ENCODE measurements at regions not wholly inside any gene's neighbourhood (a gene's known extent, or its start where the extent isn't known, plus 50 kb on each side); places are given as distances from the start of the nearest gene placed in this dataset.

DNA sequence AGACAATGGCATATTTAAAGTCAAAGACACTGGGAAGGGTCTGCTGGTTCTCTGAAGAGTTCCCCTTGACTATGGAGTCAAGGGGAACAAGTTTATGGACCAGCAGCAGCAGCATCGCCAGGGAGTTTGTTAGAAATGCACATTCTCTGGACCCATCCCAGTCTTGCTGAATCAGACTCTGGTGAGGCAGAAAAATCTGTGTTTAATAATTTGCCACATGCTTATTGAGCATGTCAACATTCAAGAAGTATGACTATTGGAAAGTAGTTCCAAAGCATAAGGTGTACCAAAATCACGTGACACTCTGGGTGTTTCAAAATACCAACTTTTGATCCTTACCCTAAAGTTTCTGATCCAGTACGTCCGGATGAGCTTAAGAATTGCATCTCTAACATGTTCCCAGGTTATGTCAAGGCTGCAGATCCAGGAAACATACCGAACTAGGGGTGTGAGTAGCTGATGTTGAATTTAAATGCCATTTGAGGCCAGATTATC lies 853.8 kb downstream of the TMEM182 start:
- TF ChIP-seq, protein P1, sequence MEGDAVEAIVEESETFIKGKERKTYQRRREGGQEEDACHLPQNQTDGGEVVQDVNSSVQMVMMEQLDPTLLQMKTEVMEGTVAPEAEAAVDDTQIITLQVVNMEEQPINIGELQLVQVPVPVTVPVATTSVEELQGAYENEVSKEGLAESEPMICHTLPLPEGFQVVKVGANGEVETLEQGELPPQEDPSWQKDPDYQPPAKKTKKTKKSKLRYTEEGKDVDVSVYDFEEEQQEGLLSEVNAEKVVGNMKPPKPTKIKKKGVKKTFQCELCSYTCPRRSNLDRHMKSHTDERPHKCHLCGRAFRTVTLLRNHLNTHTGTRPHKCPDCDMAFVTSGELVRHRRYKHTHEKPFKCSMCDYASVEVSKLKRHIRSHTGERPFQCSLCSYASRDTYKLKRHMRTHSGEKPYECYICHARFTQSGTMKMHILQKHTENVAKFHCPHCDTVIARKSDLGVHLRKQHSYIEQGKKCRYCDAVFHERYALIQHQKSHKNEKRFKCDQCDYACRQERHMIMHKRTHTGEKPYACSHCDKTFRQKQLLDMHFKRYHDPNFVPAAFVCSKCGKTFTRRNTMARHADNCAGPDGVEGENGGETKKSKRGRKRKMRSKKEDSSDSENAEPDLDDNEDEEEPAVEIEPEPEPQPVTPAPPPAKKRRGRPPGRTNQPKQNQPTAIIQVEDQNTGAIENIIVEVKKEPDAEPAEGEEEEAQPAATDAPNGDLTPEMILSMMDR (IDR thresholded peaks at IDR 0.05): no peak
- TF ChIP-seq POLR2AphosphoS5 (IDR thresholded peaks at IDR 0.05): no peak
